ENCODE measurements at regions not wholly inside any gene's neighbourhood (a gene's known extent, or its start where the extent isn't known, plus 50 kb on each side); places are given as distances from the start of the nearest gene placed in this dataset.
"Not testable (repeated sequence)": the region's sequence is repeated elsewhere in the genome, so short reads cannot be mapped to it uniquely, and the experiment has no call there.

DNA sequence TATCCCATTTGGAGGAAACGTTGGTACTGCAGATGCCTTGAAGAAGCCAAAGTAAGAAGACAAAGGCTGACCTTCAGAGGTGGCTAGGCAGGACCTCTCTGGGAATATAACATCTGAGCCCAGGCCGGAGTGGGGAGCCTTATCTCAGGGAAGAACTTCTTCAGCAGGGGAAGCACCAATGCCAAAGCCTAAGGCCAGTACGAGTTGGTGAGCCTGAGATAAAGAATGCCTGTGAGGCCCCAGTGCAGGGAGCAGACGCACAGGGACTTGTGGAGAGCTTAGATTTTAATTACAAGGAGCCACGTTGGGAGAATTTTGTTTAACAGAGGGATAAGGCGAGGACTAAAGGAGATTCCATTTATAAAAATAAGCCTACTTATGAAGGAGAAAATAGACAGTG lies 468.8 kb upstream of the RUNX1 start:
- H3K4me3 ChIP-seq (ENCODE audit: low read depth, low read length), result no peak overlapping the region
- in situ Hi-C loops (cut with HindIII; ENCODE audit: low sequenced_read_pairs), result no loop called here
- no peak for DNase-seq (ENCODE audit: low read depth, low spot score)
- TF ChIP-seq, protein P1, sequence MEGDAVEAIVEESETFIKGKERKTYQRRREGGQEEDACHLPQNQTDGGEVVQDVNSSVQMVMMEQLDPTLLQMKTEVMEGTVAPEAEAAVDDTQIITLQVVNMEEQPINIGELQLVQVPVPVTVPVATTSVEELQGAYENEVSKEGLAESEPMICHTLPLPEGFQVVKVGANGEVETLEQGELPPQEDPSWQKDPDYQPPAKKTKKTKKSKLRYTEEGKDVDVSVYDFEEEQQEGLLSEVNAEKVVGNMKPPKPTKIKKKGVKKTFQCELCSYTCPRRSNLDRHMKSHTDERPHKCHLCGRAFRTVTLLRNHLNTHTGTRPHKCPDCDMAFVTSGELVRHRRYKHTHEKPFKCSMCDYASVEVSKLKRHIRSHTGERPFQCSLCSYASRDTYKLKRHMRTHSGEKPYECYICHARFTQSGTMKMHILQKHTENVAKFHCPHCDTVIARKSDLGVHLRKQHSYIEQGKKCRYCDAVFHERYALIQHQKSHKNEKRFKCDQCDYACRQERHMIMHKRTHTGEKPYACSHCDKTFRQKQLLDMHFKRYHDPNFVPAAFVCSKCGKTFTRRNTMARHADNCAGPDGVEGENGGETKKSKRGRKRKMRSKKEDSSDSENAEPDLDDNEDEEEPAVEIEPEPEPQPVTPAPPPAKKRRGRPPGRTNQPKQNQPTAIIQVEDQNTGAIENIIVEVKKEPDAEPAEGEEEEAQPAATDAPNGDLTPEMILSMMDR (IDR thresholded peaks at IDR 0.05; ENCODE audit: low read depth, low read length), result no peak

DNA sequence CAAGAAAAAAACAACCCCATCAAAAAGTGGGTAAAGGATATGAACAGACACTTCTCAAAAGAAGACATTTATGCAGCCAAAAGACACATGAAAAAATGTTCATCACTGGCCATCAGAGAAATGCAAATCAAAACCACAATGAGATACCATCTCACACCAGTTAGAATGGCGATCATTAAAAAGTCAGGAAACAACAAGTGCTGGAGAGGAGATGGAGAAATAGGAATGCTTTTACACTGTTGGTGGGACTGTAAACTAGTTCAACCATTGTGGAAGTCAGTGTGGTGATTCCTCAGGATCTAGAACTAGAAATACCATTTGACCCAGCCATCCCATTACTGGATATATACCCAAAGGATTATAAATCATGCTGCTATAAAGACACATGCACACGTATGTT lies 467.2 kb upstream of the RUNX1 start:
- DNase-seq (ENCODE audit: low read depth, low spot score); in situ Hi-C loops (cut with HindIII; ENCODE audit: low sequenced_read_pairs); H3K4me3 ChIP-seq (ENCODE audit: low read depth, low read length): not testable (repeated sequence)

- H3K4me3 ChIP-seq (ENCODE audit: low read depth, low read length), result no peak overlapping the region
- TF ChIP-seq, protein P1 (IDR thresholded peaks at IDR 0.05; ENCODE audit: low read depth, low read length), result no peak
- in situ Hi-C loops (cut with HindIII; ENCODE audit: low sequenced_read_pairs), result no loop called here
- no peak for DNase-seq (ENCODE audit: low read depth, low spot score)
Observed at GRCh38 chr21:35512346-35512745, 463.2 kb upstream of the RUNX1 start.

- peak; percentile 40 for DNase-seq (ENCODE audit: low read depth, low spot score)
- in situ Hi-C loops (cut with HindIII; ENCODE audit: low sequenced_read_pairs), result no loop called here
- TF ChIP-seq, protein P1 (IDR thresholded peaks at IDR 0.05; ENCODE audit: low read depth, low read length), result no peak
- no peak overlapping the region for H3K4me3 ChIP-seq (ENCODE audit: low read depth, low read length)
Observed at GRCh38 chr21:35511696-35512162, 462.6 kb upstream of the RUNX1 start.

DNA sequence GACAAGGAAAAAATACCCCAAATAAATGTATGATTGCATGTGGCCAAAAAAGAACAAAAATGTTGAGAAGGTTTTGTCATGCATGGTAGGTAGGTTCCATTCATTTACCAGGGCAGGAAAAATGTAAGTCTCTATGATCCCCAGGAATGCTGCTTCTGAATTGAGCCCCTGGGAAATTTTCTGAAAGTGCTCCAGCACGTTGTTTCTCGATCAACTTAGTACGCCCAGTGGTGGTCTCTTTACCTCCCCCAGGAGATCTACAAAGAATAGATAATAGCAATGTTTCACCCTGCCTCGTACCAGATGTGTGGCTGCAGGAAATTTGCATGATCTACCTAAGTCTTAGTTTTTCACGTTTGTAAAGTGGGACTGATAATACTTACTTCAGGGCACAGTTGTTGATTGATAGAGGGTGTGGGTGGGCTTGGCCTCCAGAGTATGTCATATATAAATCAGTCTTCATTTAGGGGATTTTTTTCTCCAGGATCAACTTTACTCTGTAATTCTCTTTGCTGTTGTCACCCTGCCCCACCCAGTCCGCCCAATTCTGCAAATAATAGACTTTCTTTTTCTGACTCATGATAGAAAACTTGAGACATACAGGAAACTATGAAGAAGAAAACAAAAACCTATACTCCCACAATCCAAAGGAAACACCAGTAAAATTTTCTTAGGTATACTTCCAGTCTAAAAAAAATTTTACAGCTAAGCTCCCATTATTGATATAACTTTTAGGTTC lies 462.0 kb upstream of the RUNX1 start:
- TF ChIP-seq, protein P1 (IDR thresholded peaks at IDR 0.05; ENCODE audit: low read depth, low read length), result no peak
- in situ Hi-C loops (cut with HindIII; ENCODE audit: low sequenced_read_pairs), result no loop called here
- DNase-seq (ENCODE audit: low read depth, low spot score), result peak; percentile 47
- no peak overlapping the region for H3K4me3 ChIP-seq (ENCODE audit: low read depth, low read length)

- TF ChIP-seq, protein P1 (IDR thresholded peaks at IDR 0.05; ENCODE audit: low read depth, low read length), result no peak
- no peak overlapping the region for H3K4me3 ChIP-seq (ENCODE audit: low read depth, low read length)
- in situ Hi-C loops (cut with HindIII; ENCODE audit: low sequenced_read_pairs), result no loop called here
- no peak for DNase-seq (ENCODE audit: low read depth, low spot score)
Observed at GRCh38 chr21:35510294-35510693, 461.2 kb upstream of the RUNX1 start.

DNA sequence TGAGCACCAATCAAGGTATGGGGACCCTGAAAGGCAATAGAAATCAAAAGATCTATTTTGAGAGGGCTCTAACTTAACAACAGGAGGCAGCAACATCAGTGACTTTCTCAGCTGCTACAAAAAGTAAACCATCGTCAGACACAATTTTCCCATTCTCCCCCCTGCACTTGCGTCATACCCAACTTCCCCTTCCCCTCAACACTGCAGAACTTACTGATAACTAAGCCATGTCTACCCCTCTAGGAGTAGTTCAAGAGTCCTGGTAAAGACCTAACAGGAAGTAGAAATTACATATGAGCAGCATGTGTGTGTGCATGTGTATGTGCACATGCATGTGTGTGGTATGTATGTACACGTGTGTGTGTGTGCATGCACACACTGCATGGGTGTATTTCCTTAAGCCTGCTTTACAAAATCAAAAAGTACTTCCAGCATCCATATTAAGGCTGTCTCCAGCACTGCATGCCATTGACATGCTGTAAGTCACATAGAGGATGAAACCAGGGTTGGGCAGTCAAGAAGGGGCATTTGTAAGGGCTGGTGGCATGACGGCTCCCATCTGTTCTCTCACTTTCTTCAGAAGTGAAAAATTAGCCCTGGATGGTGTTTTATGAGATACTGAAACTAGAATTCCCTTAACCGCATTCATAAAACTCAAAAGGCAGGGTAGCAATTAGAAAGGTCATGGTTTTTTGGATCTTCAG lies 460.1 kb upstream of the RUNX1 start:
- TF ChIP-seq, protein P1 (IDR thresholded peaks at IDR 0.05; ENCODE audit: low read depth, low read length), result no peak
- no peak for DNase-seq (ENCODE audit: low read depth, low spot score)
- in situ Hi-C loops (cut with HindIII; ENCODE audit: low sequenced_read_pairs), result no loop called here
- H3K4me3 ChIP-seq (ENCODE audit: low read depth, low read length), result no peak overlapping the region
